ENCODE measurements at regions not wholly inside any gene's neighbourhood (a gene's known extent, or its start where the extent isn't known, plus 50 kb on each side); places are given as distances from the start of the nearest gene placed in this dataset.

DNA sequence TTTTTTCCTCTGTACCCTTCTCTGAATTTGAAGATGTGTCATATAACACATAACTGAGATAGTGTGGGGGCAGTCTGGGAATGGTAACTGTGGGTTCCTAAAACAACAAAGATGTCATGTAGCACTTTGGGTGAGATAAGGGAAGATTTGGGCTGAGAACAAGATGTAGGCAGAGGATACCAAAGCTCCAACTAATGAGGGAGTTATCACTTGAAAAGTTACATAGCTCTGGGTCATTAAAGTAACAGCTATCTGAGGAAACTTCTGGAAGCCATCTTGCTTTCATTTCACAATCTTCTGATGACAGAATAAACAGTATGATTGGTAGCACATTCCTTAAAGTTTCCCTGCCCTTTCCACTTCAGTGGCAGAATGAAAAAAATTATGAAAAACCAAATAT, 255.4 kb downstream of the TBX18 start:
- TF ChIP-seq, protein P1, sequence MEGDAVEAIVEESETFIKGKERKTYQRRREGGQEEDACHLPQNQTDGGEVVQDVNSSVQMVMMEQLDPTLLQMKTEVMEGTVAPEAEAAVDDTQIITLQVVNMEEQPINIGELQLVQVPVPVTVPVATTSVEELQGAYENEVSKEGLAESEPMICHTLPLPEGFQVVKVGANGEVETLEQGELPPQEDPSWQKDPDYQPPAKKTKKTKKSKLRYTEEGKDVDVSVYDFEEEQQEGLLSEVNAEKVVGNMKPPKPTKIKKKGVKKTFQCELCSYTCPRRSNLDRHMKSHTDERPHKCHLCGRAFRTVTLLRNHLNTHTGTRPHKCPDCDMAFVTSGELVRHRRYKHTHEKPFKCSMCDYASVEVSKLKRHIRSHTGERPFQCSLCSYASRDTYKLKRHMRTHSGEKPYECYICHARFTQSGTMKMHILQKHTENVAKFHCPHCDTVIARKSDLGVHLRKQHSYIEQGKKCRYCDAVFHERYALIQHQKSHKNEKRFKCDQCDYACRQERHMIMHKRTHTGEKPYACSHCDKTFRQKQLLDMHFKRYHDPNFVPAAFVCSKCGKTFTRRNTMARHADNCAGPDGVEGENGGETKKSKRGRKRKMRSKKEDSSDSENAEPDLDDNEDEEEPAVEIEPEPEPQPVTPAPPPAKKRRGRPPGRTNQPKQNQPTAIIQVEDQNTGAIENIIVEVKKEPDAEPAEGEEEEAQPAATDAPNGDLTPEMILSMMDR (IDR thresholded peaks at IDR 0.05 in 4 of 5, conservative IDR thresholded peaks at IDR 0.05 in 1 of 5) = no peak
- TF ChIP-seq POLR2A (IDR thresholded peaks at IDR 0.05) = no peak
